HG03457 (cell line): ENCODE measurements at regions not wholly inside any gene's neighbourhood (a gene's known extent, or its start where the extent isn't known, plus 50 kb on each side); places are given as distances from the start of the nearest gene placed in this dataset.
"Not testable (repeated sequence)": the region's sequence is repeated elsewhere in the genome, so short reads cannot be mapped to it uniquely, and the experiment has no call there.

ENCODE experiments used
- ATAC-seq: cut with Tn5 transposase; IDR thresholded peaks from one replicate; pipeline ENCODE4 v1.9.1; 2021; ENCODE audit warnings: moderate number of reproducible peaks; ENCODE audit not compliant: unreplicated experiment

DNA sequence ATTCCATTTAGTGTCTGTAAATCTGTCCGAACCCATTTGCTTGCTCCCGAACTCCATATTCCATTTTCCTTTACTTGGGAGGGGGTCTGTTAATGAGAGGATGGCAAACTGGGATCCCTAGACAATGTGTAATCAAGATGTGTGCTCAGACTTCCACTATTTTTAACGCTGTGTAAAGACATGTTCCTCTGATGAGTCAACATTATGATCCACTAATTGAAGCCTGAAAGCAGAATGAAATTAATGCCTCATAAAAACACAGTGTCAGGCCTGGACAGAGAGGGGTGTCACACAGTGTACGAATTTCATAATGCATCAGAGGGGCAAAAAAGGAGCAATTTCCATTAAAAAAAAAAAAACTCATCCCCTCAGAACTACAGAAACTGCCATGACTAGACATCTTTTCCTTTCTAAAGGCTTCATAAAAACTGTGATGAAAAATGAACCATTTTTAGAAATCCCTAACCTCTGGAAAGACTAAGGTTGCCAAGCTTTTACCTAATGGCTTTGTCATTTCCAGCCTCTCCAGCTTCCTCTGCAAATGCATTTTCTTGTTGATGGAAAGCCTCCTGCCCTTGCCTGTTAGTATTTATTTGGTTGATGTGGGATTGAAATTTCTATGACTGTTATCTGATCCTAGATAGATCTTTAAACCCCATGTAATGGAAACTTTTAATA is 209.2 kb upstream of the DCC start:
- no peak for ATAC-seq

DNA sequence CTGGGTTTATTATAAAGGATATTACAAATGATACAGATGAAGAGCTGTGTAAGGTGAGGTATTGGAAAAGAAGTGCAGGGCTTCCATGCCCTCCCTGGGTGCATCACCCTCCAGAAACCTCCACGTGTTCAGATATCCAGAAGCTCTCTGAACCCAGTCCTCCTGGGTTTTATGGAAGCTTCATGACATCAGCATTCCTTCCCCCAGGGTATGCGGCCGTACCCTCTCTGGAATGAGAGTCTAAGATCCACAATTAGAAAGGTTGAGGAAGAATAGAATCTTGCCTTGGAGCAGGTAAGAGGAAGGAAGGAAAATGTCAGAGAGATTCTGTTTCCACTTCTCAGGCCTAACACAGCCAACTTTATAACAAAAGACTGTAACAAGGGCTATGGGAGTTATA is 208.2 kb upstream of the DCC start:
- ATAC-seq, result no peak

DNA sequence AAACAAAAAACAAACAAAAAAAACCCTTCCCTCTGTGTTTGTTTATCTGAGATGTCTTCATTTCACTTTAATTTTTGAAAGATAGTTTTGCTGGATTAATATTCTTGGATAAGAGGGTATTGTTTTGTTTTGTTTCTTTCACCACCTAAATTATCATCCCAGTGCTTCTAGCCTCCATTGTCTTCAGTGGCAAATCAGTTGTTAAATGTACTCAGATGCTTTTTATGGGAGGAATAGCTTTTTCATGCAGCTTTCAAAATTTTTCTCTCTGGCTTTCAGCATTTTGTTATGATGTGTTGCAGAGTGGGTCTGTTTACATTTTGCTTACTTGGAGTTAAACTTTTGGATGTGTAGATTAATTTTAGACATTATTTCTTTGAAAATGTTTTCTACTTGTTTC is 203.5 kb upstream of the DCC start:
- no peak for ATAC-seq

DNA sequence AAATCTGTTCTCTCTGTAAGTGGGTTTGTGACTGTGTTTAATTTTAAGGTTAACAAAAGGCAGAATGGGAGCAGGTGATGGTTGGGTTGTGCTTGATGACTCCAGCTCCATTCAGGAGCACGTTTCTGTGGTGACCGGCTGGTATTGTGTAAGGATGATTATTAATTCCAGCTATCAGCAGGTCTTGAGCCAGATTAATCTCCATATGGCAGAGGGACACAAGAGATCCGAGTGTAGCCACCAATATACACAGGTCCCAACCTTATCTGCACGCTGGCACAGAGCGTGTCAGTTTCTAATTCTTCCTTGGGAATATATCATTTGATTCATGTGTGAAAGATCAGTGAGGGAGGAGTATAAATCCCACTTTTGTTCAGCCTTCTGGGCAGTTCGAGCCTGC is 199.0 kb upstream of the DCC start:
- no peak for ATAC-seq

DNA sequence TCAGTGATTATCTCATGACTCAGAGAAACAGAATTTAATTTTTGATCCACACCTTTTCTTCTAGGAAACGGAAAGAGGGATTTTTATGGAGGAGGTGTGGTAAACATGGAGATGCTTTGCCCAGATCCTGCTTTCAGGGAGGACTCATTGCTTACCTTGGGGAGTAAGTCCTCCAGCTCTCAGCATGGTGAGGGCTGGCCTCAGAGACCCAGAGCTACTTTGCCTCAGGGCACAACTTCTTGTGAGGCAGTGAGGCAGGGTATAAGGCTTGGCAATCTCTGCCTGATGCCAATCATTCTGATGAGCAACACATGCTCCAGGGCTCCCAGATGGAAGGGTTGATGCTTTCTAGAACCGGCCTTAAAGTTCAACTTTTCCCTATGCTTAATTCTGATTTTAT is 189.9 kb upstream of the DCC start:
- ATAC-seq, result no peak

DNA sequence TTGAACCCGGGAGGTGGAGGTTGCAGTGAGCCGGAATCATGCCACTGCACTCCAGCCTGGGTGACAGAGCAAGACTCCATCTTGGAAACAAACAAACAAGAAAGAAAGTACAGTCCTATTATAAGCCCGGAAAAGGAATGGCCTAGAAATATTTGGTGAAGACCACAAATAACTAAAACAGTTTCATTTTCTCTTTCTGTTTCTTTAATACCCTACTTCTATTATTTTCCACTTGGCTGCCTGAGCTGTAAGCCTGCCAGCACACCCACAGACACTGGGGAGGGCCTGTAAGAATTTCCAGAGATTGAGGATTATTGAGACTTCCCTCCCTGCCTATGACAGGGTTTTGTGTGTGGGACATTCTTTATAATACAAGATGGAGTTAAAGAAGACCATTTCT is 188.0 kb upstream of the DCC start:
- no peak for ATAC-seq

DNA sequence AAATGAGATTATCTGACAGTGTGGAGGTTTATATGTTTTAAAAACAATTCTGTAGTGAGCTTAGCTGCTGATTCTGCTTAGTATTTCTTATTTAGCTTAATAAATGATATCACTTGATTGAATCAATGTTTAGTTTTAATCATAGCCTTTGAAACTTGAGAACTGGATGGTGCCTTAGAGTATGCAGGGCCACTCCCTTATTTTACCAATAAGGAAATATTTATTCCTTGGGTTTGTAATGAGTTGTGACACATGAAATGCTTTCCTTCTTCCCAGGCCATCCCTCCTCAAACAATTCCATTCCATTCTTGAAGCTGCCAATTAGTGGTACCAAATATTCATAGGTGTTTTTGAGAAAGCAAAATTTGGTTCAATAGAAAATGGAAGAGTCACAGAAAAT is 183.8 kb upstream of the DCC start:
- ATAC-seq, result no peak

DNA sequence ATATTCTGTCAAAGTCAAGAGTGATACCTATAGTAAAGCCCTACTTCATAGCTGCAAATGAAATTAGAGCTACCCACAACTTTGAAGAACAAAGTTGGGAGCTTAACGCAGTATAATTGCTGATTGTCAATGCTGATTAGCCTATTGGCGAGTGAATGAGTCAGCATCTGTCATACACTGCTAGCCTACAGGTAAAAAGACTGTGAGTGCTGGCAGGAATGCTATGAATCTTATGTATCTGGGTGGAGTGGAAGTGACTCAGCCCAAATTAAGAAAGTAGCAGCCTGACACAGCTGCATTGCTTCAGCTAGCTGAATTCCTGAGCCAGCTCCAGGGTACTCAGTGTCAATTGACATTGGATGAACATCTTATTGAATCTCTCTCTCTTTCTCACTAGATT is 179.4 kb upstream of the DCC start:
- ATAC-seq, result no peak

DNA sequence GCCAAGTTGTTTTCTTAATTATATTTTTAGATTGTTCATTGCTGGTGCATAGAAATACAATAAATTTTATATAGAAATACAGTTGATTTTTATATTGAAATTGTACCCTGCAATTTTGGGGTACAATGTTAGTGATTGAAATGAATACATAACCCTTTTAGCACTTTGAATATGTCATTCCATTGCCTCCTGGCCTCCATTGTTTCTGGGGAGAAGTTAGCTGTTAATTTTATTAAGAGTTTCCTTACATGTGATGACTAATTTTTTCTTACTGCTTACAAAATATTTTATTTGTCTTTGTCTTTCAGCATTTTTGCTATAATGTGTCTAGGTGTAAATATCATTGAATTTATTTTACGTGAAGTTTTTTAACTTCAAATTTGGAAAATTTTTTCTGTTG is 176.5 kb upstream of the DCC start:
- no peak for ATAC-seq

DNA sequence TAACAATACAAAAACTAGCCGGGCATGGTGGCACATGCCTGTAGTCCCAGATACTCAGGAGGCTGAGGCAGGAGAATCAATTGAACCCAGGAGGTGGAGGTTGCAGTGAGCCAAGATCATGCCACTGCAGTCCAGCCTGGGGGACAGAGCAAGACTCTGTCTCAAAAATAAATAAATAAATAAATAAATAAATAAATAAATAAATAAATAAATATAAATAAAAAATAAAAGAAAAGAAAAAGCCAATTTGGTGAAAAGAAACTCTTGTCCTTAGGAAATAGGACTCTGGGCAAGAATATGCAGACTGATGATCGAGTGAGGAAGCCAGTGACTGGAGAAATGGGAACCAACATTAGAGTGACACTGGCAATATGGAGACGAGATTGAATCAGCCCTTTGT is 171.9 kb upstream of the DCC start:
- not testable (repeated sequence) for ATAC-seq

DNA sequence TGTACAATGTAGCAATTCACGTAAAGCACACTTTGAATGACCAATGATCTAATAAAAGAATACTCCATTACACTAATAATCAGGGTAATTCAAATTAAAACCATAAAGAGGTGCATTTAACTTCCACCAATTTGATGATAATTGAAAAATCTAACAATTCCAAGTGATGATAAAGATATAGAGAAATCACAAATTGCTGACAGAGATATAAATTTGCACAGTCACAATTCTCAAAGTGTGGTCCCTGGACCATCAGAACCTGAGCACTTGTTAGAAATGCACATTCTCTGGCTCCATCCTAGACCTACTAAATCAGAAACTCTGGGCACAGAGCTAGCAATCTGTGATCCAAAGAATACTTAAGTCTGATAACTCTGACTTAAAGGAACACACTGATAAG is 165.8 kb upstream of the DCC start:
- ATAC-seq, result no peak

DNA sequence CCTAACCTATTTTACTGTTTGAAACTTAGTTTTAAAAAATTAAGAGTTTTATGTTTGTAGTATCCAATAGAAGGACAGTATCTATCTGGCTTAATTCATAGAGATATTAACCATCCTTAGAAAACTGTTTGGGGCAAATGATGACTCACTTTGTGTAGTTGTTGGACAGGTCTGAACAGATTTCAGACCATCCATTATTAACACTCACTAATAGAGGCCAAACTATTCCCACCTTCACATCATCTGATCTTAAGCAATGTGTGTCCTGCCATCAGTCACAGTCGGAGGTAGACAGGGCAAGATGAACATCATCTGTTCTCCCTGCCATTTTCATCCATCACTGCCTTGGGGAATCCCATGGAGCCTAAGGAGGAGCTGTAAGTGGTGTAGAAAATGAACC is 164.6 kb upstream of the DCC start:
- no peak for ATAC-seq

DNA sequence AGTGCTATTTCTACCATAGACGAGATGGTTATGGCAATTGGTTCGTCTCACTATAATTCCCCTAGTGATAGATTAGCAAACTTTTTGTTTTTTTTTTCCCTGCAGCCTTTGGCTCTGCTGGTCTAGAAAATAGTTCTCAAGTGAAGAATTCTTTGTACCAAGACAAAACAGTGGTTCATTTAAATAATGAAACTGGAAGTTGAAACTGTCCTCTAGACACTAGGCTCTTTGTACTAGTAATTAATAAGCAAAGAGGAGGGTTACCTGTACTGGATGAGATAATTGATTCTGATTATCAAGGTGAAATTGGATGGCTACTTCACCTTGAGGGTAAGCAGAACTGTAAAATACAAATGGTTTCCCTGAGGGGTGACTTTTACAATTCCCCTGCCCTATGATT is 156.9 kb upstream of the DCC start:
- no peak for ATAC-seq

DNA sequence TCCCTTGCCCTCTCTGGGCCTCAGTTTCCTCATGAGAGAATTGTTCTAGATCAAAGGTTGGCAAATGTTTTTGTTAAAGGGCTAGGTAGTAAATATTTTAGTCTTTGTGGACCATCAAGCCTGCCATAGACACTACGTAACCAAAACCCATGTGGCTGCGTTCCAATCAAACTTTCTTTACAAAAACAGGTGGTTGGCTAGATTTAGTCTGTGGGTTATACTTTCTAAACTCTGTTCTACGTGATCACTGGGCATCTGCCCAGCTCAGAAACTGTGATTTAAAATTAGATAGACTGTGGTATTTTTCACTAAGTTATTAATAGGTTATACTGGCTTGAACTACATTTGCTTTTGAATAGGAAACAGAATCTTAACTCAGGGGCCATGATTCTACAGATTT is 149.8 kb upstream of the DCC start:
- no peak for ATAC-seq

DNA sequence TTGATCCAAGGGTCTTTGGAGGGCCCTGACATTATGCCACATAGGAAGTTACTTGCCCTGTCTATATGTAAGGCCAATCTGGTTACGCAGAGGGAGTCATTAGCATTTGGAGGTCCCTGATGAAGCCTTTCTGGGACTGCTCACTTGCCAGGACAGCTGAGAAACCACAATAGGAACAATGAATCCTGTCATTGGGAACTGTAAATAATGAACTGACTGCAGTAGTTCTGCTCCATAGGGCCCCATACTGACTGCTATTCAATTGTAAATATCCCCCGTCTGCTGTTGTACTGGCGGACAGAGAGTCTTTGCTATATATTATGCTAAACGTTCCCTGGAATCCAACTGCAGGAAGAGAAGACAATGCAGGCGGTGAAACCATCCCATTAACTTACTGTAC is 149.4 kb upstream of the DCC start:
- no peak for ATAC-seq

DNA sequence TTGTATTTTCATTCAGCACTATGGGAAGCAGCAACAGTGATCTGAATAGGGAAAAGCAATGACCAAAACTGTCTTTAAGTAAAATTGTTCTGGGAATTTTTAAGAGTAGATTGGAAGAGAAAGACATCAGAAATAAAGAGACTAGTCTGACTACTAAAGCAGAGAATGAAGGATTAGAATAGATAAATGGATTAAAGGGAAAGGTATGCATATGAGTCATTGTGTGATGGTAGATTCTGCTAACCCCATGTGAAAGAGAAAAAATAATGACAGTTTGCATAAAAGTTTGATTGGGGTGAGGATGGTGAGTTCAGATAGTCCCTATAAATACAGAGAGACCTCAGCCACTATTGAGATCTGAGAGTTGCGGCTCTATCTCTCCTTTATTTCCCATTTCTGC is 139.6 kb upstream of the DCC start:
- ATAC-seq, result no peak

DNA sequence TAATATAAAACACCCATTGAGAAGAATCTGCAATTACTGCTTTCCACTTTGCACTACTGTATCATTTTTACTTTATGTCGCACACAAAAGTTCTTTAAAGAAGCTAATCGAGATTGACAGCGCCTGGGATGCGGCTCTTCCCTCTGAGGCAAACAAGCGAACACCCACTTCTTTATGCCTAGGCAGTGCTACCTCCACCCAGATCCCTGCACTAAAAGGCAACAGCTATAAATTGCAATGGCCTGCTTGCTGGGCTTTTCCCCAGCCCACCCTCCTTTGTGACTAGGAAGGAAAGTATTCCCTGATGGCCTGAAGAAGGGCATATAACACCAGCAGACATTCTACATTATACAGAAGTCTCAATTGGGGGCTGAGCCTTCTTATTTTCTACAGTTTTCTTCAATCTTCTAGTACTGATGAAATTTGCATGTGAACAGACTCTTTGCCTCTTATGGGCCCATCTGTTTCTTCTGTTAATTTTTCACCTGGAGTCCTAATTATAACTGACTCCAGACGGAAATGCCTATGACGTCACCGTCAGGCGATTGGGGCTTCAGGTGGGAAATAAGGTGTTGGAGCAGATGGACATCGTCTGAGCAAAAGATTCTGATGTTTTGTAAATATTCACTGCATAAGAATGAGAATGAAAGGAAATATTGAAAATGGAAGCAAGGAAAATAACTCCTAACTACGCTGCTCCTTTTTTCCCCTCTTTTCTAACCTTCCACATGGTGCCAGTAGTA is 138.9 kb upstream of the DCC start:
- ATAC-seq, result no peak

DNA sequence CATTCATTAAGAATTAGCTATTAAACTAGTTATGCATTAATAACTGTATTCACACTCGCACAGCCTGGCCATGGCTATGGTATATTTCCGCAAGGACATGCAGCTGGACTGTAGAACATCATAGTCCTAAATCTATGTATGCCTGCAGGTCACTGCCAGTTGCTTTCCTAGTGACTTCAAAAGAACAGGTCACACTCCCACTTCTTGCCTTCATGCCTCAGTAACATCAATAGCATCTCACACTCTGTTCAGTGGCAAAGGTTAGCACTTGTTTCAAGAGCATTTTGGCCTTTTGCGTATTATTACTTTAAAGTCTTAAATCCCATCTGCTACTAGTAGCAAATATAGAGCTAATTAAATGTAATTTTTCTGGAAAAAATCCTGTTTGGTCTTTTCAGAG is 131.4 kb upstream of the DCC start:
- no peak for ATAC-seq

DNA sequence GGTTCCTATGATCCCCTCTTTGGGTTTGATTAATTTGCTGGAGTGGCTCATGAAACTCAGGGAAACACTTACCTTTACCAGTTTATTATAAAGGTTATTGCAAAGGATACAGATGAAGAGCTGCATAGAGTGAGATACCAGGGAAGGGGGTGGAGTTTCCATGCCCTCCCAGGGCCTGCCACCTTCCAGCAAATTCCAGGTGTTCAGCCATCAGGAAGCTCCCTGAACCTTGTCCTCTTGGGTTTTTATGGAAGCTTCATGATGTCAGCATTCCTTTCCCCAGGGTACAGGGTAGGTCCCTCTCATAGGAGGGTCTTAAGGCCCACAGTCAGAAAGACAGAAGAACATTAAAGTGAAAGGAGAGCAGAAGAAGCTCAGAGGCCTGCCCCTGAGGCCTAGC is 123.9 kb upstream of the DCC start:
- no peak for ATAC-seq

DNA sequence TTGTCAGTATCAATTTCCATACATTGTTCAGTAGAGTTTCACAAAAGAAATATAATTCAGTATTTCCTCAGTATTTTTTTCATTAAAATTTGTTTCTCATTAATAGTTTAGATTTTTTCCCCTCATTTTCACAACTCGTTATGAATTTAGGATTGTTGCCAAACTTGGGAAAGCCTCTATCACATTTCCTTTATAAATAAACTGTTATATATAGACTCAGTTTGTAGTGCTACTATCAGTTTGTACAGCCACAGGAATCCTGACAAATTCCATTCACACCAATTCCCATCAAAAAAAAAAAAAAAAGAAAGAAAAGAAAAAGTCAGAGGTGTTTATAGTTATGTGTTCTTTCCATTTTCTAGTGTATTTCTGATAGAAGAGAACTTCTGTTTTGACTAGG is 123.3 kb upstream of the DCC start:
- ATAC-seq, result no peak

DNA sequence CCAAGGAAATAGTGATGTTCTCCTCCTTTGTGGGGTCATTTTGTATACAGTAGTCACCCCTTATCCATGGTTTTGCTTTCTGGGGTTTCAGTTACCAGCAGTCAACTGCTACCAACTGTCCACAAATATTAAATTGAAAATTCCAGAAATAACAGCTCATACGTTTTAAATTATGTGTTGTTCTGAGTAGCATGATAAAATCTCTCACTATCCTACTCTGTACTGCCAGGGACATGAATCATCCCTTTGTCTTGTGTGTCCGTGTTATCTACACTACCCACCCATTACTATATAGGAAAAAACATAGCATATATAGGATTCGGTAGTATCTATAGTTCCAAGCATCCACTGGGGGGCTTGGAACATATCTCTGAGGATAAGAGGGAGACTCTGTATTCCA is 120.9 kb upstream of the DCC start:
- no peak for ATAC-seq

DNA sequence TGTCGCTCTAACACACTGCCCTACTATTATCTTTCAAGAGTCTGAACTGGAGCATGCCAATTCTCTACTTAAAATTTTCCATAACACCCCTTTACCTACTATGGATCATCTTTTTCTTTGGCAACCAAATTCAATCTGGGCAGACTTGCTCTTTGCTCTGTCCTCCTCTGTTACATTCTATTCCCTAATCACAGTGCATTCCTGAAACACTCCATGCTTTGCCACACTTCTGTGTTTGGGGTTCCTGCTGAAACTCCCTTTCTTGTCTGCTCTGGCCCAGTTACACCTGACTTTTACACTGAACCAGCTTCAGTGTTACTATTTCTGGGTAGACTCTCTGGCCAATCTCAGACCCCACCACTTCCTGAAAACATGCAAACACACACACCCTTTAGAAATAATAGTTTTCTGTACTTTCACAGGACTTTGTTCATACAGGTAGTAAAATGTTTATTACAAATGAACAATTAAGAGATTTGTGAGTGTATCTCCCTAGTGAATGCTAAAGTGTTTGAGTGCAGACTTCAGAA is 119.9 kb upstream of the DCC start:
- ATAC-seq, result no peak

DNA sequence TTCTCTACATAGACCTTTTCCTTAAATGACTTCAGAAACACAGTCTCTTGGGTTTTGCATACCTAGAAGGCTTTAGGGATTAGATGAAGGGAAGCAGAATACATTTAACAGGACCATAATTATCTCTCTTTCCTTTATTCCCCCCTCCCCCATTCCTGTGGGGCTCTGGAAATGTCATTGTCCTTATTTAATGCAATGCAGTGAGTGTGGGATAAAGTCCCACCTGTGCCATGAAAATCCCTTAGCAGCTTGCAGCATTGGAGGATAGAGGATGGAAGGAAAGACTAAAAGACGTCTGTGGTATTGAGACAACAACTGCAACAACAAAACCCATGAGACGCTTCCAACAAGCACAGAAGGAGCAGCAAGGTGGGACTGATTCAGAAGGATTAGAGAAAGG is 117.8 kb upstream of the DCC start:
- no peak for ATAC-seq
